ENCODE measurements at regions not wholly inside any gene's neighbourhood (a gene's known extent, or its start where the extent isn't known, plus 50 kb on each side); places are given as distances from the start of the nearest gene placed in this dataset.

- WGBS (ENCODE audit: extremely low coverage, insufficient read length, low lambda C conversion rate) = no CpG with 5 or more reads among the region's 5 CpGs
- no peak overlapping the region for H4K91ac ChIP-seq (ENCODE audit: insufficient read length, low read depth, low read length)
- H3K9me3 ChIP-seq (ENCODE audit: control insufficient read depth, low read depth, low read length) = peaks cover 11% of the 10 kb centered on the region
- no peak for DNase-seq
- no peaks in the 10 kb centered on the region for H3K79me1 ChIP-seq (ENCODE audit: insufficient read depth, low read depth, low read length, poor library complexity, severe bottlenecking)
- no peak overlapping the region for H3K27ac ChIP-seq (ENCODE audit: insufficient read length, low read depth, low read length)
- H2BK5ac ChIP-seq (ENCODE audit: insufficient read length, low read length) = no peak overlapping the region
- no peaks in the 10 kb centered on the region for H3K79me2 ChIP-seq (ENCODE audit: insufficient read depth, low read length)
- H3K4ac ChIP-seq (ENCODE audit: low read depth, low read length) = no peak overlapping the region
- no peak overlapping the region for H3K27ac Mint-ChIP-seq
- no peak overlapping the region for H3K4me2 ChIP-seq (ENCODE audit: insufficient read depth, insufficient read length, low read length)
- H2AFZ ChIP-seq (ENCODE audit: low read length) = no peak overlapping the region
- H3K9me3 Mint-ChIP-seq = peaks cover 56 to 58% of the 10 kb centered on the region in 2 experiments
- H2BK12ac ChIP-seq (ENCODE audit: insufficient read length, low read depth, low read length) = no peak overlapping the region
- no peak overlapping the region for H2BK120ac ChIP-seq (ENCODE audit: low read depth, low read length, poor library complexity, severe bottlenecking)
- H4K8ac ChIP-seq (replicated peaks; ENCODE audit: insufficient read length, low read depth, low read length) = no peak overlapping the region
- H3K23ac ChIP-seq (ENCODE audit: insufficient read length, low read depth, low read length) = no peak overlapping the region
- H3T11ph ChIP-seq (ENCODE audit: low read length) = no peak overlapping the region
- H2BK20ac ChIP-seq (ENCODE audit: low read depth, low read length, poor library complexity, severe bottlenecking) = no peak overlapping the region
- H3K23me2 ChIP-seq (ENCODE audit: insufficient read length, low read depth, low read length, poor library complexity, severe bottlenecking) = no peaks in the 10 kb centered on the region
- H3K4me3 Mint-ChIP-seq = no peak overlapping the region
- H3K14ac ChIP-seq (ENCODE audit: insufficient read depth, low read length) = no peak overlapping the region
- H3K27me3 Mint-ChIP-seq (ENCODE audit: low read depth) = no peaks in the 10 kb centered on the region
- H3K4me1 ChIP-seq (ENCODE audit: insufficient read depth, low read length) = no peaks in the 10 kb centered on the region
- TF ChIP-seq CTCF (conservative IDR thresholded peaks at IDR 0.05) = no peak
- no peak overlapping the region for H3K18ac ChIP-seq (ENCODE audit: insufficient read length, low read depth, low read length)
- no peaks in the 10 kb centered on the region; a peak in 1 of 7 replicates for H3K36me3 Mint-ChIP-seq (ENCODE audit: insufficient read depth in 1 of 3, low read depth in 3 of 3)
- no peak overlapping the region for H2BK15ac ChIP-seq (ENCODE audit: low read depth, low read length)
- H4K20me1 ChIP-seq (ENCODE audit: control insufficient read depth, insufficient read depth, insufficient read length) = no peaks in the 10 kb centered on the region
- H3K4me1 Mint-ChIP-seq = no peaks in the 10 kb centered on the region
- no peak overlapping the region for H2AK5ac ChIP-seq (ENCODE audit: insufficient read length, low read length)
- no peak overlapping the region for H4K5ac ChIP-seq (ENCODE audit: insufficient read length, low read depth, low read length)
- no peak overlapping the region for H3K56ac ChIP-seq (ENCODE audit: insufficient read length, low read depth, low read length)
- H3K9ac ChIP-seq (ENCODE audit: extremely low read depth, insufficient read length, low read length) = no peak overlapping the region
- no peaks in the 10 kb centered on the region for H3K27me3 ChIP-seq (ENCODE audit: insufficient read depth, low read length)
Observed at GRCh38 chrX:144042271-144042670, 158.4 kb downstream of the UBE2NL start.

Data from H9 (cell line).